ENCODE measurements at regions not wholly inside any gene's neighbourhood (a gene's known extent, or its start where the extent isn't known, plus 50 kb on each side); places are given as distances from the start of the nearest gene placed in this dataset.

GRCh38 chr2:195543063-195543462 lies 114.0 kb upstream of the SLC39A10 start:
- ChIA-PET POLR2A (no interaction called here), CTCF (interaction anchor here (1.1 kb wide), 1 partner anchor 117 kb away, joined by 6 read pairs; no protein-coding TSS in a partner anchor)
- no peak for TF ChIP-seq HES2 (IDR thresholded peaks at IDR 0.05)
- TF ChIP-seq RAD21 (conservative IDR thresholded peaks at IDR 0.05 in 1 of 2, IDR thresholded peaks at IDR 0.05 in 1 of 2), result no peak
- TF ChIP-seq CBX8 (IDR thresholded peaks at IDR 0.05), result no peak
- no peak for TF ChIP-seq ESRRA (IDR thresholded peaks at IDR 0.05; ENCODE audit: borderline replicate concordance, low read length)
- TF ChIP-seq MAX (IDR thresholded peaks at IDR 0.05), result no peak
- TF ChIP-seq RFX5 (IDR thresholded peaks at IDR 0.05), result no peak
- no peak for TF ChIP-seq KDM5A (IDR thresholded peaks at IDR 0.05)
- TF ChIP-seq EHF (CRISPR knock-in tag; IDR thresholded peaks at IDR 0.05), result no peak
- no peak for TF ChIP-seq CTCF (IDR thresholded peaks at IDR 0.05)
- TF ChIP-seq TP53 (CRISPR knock-in tag; IDR thresholded peaks at IDR 0.05), result no peak
- no peak for TF ChIP-seq BCL3 (IDR thresholded peaks at IDR 0.05)
- TF ChIP-seq ATOH8 (CRISPR knock-in tag; IDR thresholded peaks at IDR 0.05; ENCODE audit: low read depth), result no peak
- no peak for TF ChIP-seq HOXB13 (CRISPR knock-in tag; IDR thresholded peaks at IDR 0.05; ENCODE audit: low read depth)
- no peak for TF ChIP-seq TFCP2L1 (CRISPR knock-in tag; IDR thresholded peaks at IDR 0.05)
- TF ChIP-seq BHLHE40 (IDR thresholded peaks at IDR 0.05; ENCODE audit: low read depth, low read length), result no peak
- WGBS (ENCODE audit: missing lambda C conversion rate), result 90% methylated on average over 2 of the region's 2 CpGs
- no peak for ATAC-seq
- peaks cover 29% of the 10 kb centered on the region for H3K4me1 ChIP-seq
- no peak overlapping the region for H3K4me2 ChIP-seq
- H3K4me3 ChIP-seq, result no peak overlapping the region
- no peak for DNase-seq (ENCODE audit: low read depth in 1 of 2, low spot score in 1 of 2)
- peak overlapping the region; percentile 70 to 87 for H3K27ac ChIP-seq
- FAIRE-seq, result no peak
- no peaks in the 10 kb centered on the region for H3K9me3 ChIP-seq

GRCh38 chr2:195542067-195542466 lies 115.0 kb upstream of the SLC39A10 start:
- 94% methylated on average over 4 of the region's 4 CpGs for WGBS (ENCODE audit: missing lambda C conversion rate)
- no peak for DNase-seq (ENCODE audit: low read depth in 1 of 2, low spot score in 1 of 2)
- Histone ChIP-seq H3K4me1 (peaks cover 32% of the 10 kb centered on the region), H3K4me2 (no peak overlapping the region), H3K9me3 (no peaks in the 10 kb centered on the region), H3K27ac (peak overlapping the region in 1 of 2 experiments; percentile 87; a peak in 3 of 6 replicates), H3K4me3 (no peak overlapping the region)
- no peak for FAIRE-seq
- POLR2A ChIA-PET, result no interaction called here
- CTCF ChIA-PET, result interaction anchor here (0.9 to 1.1 kb wide), 2 partner anchors 9 to 118 kb away, joined by 3 to 6 read pairs; no protein-coding TSS in a partner anchor
- TF ChIP-seq ZC3H11A (IDR thresholded peaks at IDR 0.05) (no peak), MYC (IDR thresholded peaks at IDR 0.05; ENCODE audit: borderline replicate concordance, low read length) (no peak), CEBPB (IDR thresholded peaks at IDR 0.05) (no peak), TP53 (CRISPR knock-in tag; IDR thresholded peaks at IDR 0.05) (no peak), EHMT2 (IDR thresholded peaks at IDR 0.05; ENCODE audit: low read depth) (no peak), PHF8 (IDR thresholded peaks at IDR 0.05; ENCODE audit: borderline replicate concordance, low read depth) (no peak), SREBF2 (IDR thresholded peaks at IDR 0.05) (no peak)
- no peak for ATAC-seq
